ENCODE measurements at regions not wholly inside any gene's neighbourhood (a gene's known extent, or its start where the extent isn't known, plus 50 kb on each side); places are given as distances from the start of the nearest gene placed in this dataset.
"Not testable (repeated sequence)": the region's sequence is repeated elsewhere in the genome, so short reads cannot be mapped to it uniquely, and the experiment has no call there.

DNA sequence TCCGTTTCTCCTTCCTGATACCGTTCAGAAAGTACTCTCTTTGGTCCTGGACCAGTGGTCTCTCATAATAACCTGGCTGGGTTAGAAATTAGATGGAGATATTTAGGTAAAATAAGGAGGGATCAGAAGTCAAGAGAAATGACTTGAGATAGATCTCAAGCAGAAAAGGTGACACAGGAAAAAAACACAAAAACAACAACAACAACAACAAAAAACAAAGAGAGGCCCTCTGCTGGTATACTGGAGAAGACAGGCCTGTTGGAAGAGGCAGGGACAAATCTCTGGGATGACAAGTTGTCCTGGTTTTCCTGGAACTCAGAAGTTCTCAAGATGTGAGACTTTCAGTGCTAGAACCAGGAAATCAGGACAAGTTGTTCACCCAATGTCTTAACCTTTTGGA lies 430.5 kb downstream of the SHISA9 start:
- TF ChIP-seq, protein P1, sequence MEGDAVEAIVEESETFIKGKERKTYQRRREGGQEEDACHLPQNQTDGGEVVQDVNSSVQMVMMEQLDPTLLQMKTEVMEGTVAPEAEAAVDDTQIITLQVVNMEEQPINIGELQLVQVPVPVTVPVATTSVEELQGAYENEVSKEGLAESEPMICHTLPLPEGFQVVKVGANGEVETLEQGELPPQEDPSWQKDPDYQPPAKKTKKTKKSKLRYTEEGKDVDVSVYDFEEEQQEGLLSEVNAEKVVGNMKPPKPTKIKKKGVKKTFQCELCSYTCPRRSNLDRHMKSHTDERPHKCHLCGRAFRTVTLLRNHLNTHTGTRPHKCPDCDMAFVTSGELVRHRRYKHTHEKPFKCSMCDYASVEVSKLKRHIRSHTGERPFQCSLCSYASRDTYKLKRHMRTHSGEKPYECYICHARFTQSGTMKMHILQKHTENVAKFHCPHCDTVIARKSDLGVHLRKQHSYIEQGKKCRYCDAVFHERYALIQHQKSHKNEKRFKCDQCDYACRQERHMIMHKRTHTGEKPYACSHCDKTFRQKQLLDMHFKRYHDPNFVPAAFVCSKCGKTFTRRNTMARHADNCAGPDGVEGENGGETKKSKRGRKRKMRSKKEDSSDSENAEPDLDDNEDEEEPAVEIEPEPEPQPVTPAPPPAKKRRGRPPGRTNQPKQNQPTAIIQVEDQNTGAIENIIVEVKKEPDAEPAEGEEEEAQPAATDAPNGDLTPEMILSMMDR (IDR thresholded peaks at IDR 0.05) = no peak
- Mint-ChIP-seq H3K27me3 (ENCODE audit: low read depth) (peaks cover 2% of the 10 kb centered on the region), H3K27ac (ENCODE audit: unreplicated experiment) (no peak overlapping the region), H3K4me3 (ENCODE audit: unreplicated experiment) (no peak overlapping the region), H3K9me3 (ENCODE audit: low read depth) (peaks cover 3% of the 10 kb centered on the region), H3K36me3 (ENCODE audit: low read depth) (peaks cover 1% of the 10 kb centered on the region), H3K4me1 (ENCODE audit: low read depth) (no peaks in the 10 kb centered on the region)
- DNase-seq (ENCODE audit: low spot score) = no peak

DNA sequence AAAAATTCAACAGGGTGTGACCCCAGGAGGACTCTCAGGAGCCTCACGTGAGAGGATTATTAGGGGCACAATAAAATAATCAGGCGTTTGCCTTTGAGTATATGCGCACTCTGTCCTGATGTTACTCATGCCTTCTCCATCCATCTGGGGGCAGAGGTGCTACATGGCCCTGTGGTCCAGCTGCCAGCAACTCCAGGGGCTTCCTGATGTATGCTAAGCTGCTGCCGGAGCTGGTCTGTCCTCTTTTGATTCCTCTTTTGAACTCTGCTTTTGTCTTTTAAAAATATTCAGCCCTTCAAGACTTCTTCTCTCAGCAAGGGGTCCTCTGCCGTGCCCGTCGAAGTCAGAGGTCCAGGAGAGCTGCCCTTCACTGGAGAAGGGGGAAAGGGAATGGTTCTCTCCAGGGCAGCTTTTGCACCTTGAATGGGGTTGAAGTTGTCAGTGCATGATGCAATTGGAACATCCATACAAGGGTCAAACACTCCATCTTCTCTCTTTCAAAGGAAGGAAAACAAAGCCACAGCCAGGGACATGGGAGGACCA lies 431.4 kb downstream of the SHISA9 start:
- H3K27me3 Mint-ChIP-seq (ENCODE audit: low read depth) = peaks cover 2% of the 10 kb centered on the region
- no peak for DNase-seq (ENCODE audit: low spot score)
- H3K4me1 Mint-ChIP-seq (ENCODE audit: low read depth) = no peaks in the 10 kb centered on the region
- TF ChIP-seq, protein P1 (IDR thresholded peaks at IDR 0.05) = no peak
- no peak overlapping the region for H3K27ac Mint-ChIP-seq (ENCODE audit: unreplicated experiment)
- H3K9me3 Mint-ChIP-seq (ENCODE audit: low read depth) = peaks cover 3% of the 10 kb centered on the region
- H3K36me3 Mint-ChIP-seq (ENCODE audit: low read depth) = peaks cover 1% of the 10 kb centered on the region
- H3K4me3 Mint-ChIP-seq (ENCODE audit: unreplicated experiment) = no peak overlapping the region

- DNase-seq (ENCODE audit: low spot score) = no peak
- H3K9me3 Mint-ChIP-seq (ENCODE audit: low read depth) = peaks cover 3% of the 10 kb centered on the region
- peaks cover 1% of the 10 kb centered on the region for H3K36me3 Mint-ChIP-seq (ENCODE audit: low read depth)
- TF ChIP-seq, protein P1 (IDR thresholded peaks at IDR 0.05) = no peak
- H3K27me3 Mint-ChIP-seq (ENCODE audit: low read depth) = peaks cover 2% of the 10 kb centered on the region
- no peak overlapping the region for H3K27ac Mint-ChIP-seq (ENCODE audit: unreplicated experiment)
- H3K4me3 Mint-ChIP-seq (ENCODE audit: unreplicated experiment) = no peak overlapping the region
- H3K4me1 Mint-ChIP-seq (ENCODE audit: low read depth) = no peaks in the 10 kb centered on the region
Measured at GRCh38 chr16:13333336-13333735, 431.9 kb downstream of the SHISA9 start.

DNA sequence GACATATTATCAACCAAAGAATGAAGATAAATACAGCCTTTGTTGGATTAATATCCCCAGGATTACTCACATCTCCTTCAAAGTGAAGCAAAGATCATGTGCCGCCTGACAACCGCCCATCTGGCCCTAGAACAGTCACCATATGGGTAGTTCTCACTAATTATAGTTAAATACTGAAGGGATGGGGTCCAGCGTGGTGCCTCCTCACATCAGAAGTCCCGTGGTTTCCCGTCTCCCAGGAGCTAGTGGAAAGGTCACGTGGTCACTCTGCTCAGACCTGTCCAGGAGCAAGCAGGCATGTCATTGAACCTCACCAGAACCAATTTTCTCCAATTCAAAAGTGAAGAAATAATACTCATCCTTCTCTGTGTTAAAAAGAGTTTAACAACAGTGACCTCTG lies 434.5 kb downstream of the SHISA9 start:
- Mint-ChIP-seq H3K4me3 (ENCODE audit: unreplicated experiment) (no peak overlapping the region), H3K9me3 (ENCODE audit: low read depth) (peaks cover 3% of the 10 kb centered on the region), H3K27ac (ENCODE audit: unreplicated experiment) (no peak overlapping the region), H3K4me1 (ENCODE audit: low read depth) (no peaks in the 10 kb centered on the region), H3K27me3 (ENCODE audit: low read depth) (no peaks in the 10 kb centered on the region), H3K36me3 (ENCODE audit: low read depth) (no peaks in the 10 kb centered on the region)
- TF ChIP-seq, protein P1 (IDR thresholded peaks at IDR 0.05) = no peak
- DNase-seq (ENCODE audit: low spot score) = no peak

- Mint-ChIP-seq H3K9me3 (ENCODE audit: low read depth) (peaks cover 3% of the 10 kb centered on the region), H3K4me3 (ENCODE audit: unreplicated experiment) (no peak overlapping the region), H3K27me3 (ENCODE audit: low read depth) (no peaks in the 10 kb centered on the region), H3K27ac (ENCODE audit: unreplicated experiment) (no peak overlapping the region), H3K4me1 (ENCODE audit: low read depth) (no peaks in the 10 kb centered on the region), H3K36me3 (ENCODE audit: low read depth) (no peaks in the 10 kb centered on the region)
- no peak for DNase-seq (ENCODE audit: low spot score)
- TF ChIP-seq, protein P1 (IDR thresholded peaks at IDR 0.05) = no peak
Measured at GRCh38 chr16:13336335-13336734, 434.9 kb downstream of the SHISA9 start.

- not testable (repeated sequence) for H3K36me3 Mint-ChIP-seq (ENCODE audit: low read depth); H3K4me1 Mint-ChIP-seq (ENCODE audit: low read depth); H3K27me3 Mint-ChIP-seq (ENCODE audit: low read depth); H3K27ac Mint-ChIP-seq (ENCODE audit: unreplicated experiment); DNase-seq (ENCODE audit: low spot score); H3K4me3 Mint-ChIP-seq (ENCODE audit: unreplicated experiment); H3K9me3 Mint-ChIP-seq (ENCODE audit: low read depth)
Measured at GRCh38 chr16:13336907-13337881, 435.8 kb downstream of the SHISA9 start.
